Spleen (tissue), 11 donors: ENCODE measurements at regions not wholly inside any gene's neighbourhood (a gene's known extent, or its start where the extent isn't known, plus 50 kb on each side); places are given as distances from the start of the nearest gene placed in this dataset.

ENCODE experiments used
- DNase-seq: peaks from one replicate; pipeline ENCODE4 v3.0.0-alpha.2; 2020
- H3K27ac ChIP-seq, 8 donors: fragments of 200-600 bp; sonication (generic) in 7 of 8; 1 replicate in 4 of 8; 2 replicates in 4 of 8; pipeline versions ENCODE4 v1.5.0 to v1.8.0; 2016 to 2021; ENCODE audit warnings: inconsistent platforms in 4 of 8, mild to moderate bottlenecking in 4 of 8, moderate library complexity in 1 of 8
- H3K27me3 ChIP-seq, 7 donors: fragments of 200-600 bp; sonication (generic) in 6 of 7; replicated peaks in 1 of 7; 1 replicate in 4 of 7; 2 replicates in 3 of 7; pipeline versions ENCODE4 v1.5.0 to v1.8.0; 2016 to 2021; ENCODE audit warnings: inconsistent platforms in 3 of 7, mild to moderate bottlenecking in 1 of 7
- H3K36me3 ChIP-seq, 6 donors: fragments of 200-600 bp; sonication (generic) in 5 of 6; 1 replicate in 4 of 6; 2 replicates in 2 of 6; pipeline versions ENCODE4 v1.5.0 to v1.8.0; 2016 to 2021; ENCODE audit warnings: inconsistent platforms in 2 of 6
- H3K4me1 ChIP-seq, 6 donors: fragments of 200-600 bp; sonication (generic) in 5 of 6; 1 replicate in 3 of 6; 2 replicates in 3 of 6; pipeline versions ENCODE4 v1.5.0 to v1.8.0; 2016 to 2021; ENCODE audit warnings: inconsistent platforms in 3 of 6
- H3K4me3 ChIP-seq, 8 donors: fragments of 200-600 bp; sonication (generic) in 7 of 8; 1 replicate in 4 of 8; 2 replicates in 4 of 8; pipeline versions ENCODE4 v1.5.0 to v1.8.0; 2016 to 2021; ENCODE audit warnings: inconsistent platforms in 4 of 8, mild to moderate bottlenecking in 4 of 8, moderate library complexity in 2 of 8
- H3K9me3 ChIP-seq, 8 donors: fragments of 200-600 bp; sonication (generic) in 7 of 8; 1 replicate in 4 of 8; 2 replicates in 4 of 8; pipeline versions ENCODE4 v1.5.0 to v1.8.0; 2016 to 2021; ENCODE audit warnings: inconsistent platforms in 4 of 8
- POLR2A ChIP-seq, 3 donors: fragments of 450-650 bp; IDR thresholded peaks; one replicate each; pipeline ENCODE4 v1.5.1; 2017; ENCODE audit warnings: antibody characterized with exemption in 3 of 3, mild to moderate bottlenecking in 1 of 3
- POLR2AphosphoS5 ChIP-seq, 3 donors: sonication (generic); formaldehyde crosslinking; IDR thresholded peaks; one replicate each; pipeline ENCODE4 v1.5.1; 2017; ENCODE audit warnings: antibody characterized with exemption in 3 of 3
- WGBS, 5 donors: extraction: QIAGEN DNeasy Blood & Tissue Kit in 3 of 5; methylation state at CpG; one replicate each; pipeline versions ENCODE4 v1.1.5 to v1.1.7; 2013 to 2018; 5-methylcytosine and 5-hydroxymethylcytosine counted together
- intact Hi-C: fragments of 100-400 bp; cut with DNase I; formaldehyde crosslinking; loops from one replicate; pipeline ENCODE4 v1.15.0; 2023; ENCODE audit warnings: low total_unique reads
- TF ChIP-seq, protein P1 (sequence below), 11 experiments: fragments of 200-600 bp in 7 of 11; fragments of 450-650 bp in 4 of 11; sonication (generic) in 4 of 11; IDR thresholded peaks in 8 of 11; conservative IDR thresholded peaks in 3 of 11; 1 replicate in 7 of 11; 2 replicates in 4 of 11; pipeline versions ENCODE4 v1.4.0 to v1.8.0; 2016 to 2021; ENCODE audit warnings: antibody characterized with exemption in 11 of 11, inconsistent platforms in 4 of 11, mild to moderate bottlenecking in 1 of 11
- donor health status: healthy with polysubstance abuse.
- donor health status: DM: no; HTN: no; CAD: no; lungs with moderate emphysema.
- donor health status: DM: no; HTN: no; CAD: no.
- donor health status: Bipolar disorder and iron deficiency.
- donor health status: healthy.
- donor health status: DM: no; HTN: no; CAD: no.
- donor health status: DM: yes; HTN: yes; CAD: no.

DNA sequence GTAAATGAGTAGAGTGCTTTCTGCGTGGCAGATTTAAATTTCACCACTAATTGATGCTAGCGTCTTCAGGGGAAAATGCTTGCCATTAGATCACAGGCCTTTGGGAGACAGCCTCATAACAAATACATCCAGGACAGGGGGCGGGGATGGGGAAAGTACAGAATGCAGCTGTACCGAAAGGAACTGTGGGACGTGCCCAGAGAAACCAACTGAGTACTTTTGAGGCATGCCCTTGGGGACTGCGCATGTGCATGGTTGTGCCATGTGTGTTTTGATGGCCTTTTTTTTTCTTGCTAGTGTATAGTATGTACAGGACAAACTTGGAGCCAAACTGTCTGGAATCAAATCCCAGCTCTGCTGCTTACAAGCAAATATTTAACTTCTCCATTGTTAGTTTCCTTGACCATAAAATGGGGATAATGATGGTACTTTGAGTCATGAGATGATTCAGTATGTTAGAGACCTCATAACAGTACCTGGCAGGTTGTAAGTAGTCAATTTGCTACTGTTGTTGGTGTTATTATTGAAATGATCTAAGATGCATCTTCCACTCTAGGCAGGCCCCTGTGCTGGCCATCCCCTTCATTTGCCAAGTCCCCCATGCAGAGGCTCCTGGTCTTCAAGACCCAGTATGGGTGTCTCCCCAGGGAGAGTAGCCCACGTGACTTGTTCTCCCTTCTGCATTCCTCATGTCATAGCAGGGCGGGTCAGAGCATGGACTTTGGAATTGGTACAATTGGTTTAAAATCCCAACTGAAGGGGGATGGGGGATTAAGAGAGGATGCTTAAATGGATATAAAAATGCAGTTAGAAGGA lies 68.3 kb upstream of the NPAS1 start:
- no peaks in the 10 kb centered on the region for H3K9me3 ChIP-seq
- peaks cover 0 to 24% (median 0%) of the 10 kb centered on the region in 6 donors for H3K36me3 ChIP-seq
- H3K4me3 ChIP-seq: no peak overlapping the region
- DNase-seq: no peak
- H3K27me3 ChIP-seq: no peaks in the 10 kb centered on the region
- intact Hi-C loops: no loop called here
- 75 to 89% (median 81%) methylated on average over 8 of the region's 8 CpGs for WGBS, 5 donors
- no peak for TF ChIP-seq POLR2A (IDR thresholded peaks at IDR 0.05)
- TF ChIP-seq POLR2AphosphoS5 (IDR thresholded peaks at IDR 0.05): no peak
- TF ChIP-seq, protein P1, sequence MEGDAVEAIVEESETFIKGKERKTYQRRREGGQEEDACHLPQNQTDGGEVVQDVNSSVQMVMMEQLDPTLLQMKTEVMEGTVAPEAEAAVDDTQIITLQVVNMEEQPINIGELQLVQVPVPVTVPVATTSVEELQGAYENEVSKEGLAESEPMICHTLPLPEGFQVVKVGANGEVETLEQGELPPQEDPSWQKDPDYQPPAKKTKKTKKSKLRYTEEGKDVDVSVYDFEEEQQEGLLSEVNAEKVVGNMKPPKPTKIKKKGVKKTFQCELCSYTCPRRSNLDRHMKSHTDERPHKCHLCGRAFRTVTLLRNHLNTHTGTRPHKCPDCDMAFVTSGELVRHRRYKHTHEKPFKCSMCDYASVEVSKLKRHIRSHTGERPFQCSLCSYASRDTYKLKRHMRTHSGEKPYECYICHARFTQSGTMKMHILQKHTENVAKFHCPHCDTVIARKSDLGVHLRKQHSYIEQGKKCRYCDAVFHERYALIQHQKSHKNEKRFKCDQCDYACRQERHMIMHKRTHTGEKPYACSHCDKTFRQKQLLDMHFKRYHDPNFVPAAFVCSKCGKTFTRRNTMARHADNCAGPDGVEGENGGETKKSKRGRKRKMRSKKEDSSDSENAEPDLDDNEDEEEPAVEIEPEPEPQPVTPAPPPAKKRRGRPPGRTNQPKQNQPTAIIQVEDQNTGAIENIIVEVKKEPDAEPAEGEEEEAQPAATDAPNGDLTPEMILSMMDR (IDR thresholded peaks at IDR 0.05 in 8 of 11, conservative IDR thresholded peaks at IDR 0.05 in 3 of 11): no peak
- peak overlapping the region in 6 of 8 donors; percentile 23 to 66 (median 52) for H3K27ac ChIP-seq
- H3K4me1 ChIP-seq: peaks cover 23 to 88% (median 63%) of the 10 kb centered on the region in 6 donors

DNA sequence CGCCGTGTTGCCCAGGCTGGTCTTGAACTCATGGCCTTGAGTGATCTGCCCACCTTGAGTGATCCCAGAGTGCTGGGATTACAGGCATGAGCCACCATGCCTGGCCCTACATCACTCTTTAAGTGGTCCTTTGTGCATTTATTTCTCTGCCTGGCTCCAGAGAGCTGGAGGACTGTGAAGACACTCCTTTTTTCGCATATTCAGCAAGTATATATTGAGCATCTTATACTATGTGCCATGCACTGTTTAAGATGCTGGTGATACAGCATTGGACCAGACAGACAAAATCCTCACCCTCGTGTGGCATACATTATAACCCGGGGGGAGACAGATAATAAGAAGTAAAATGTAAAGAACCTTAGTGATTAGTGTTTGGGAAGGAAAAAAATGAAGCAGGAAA lies 66.8 kb upstream of the NPAS1 start:
- Histone ChIP-seq H3K4me1 (peaks cover 23 to 87% (median 57%) of the 10 kb centered on the region in 6 donors), H3K27me3 (no peaks in the 10 kb centered on the region), H3K4me3 (no peak overlapping the region), H3K9me3 (no peaks in the 10 kb centered on the region), H3K27ac (peak overlapping the region in 5 of 8 donors; percentile 11 to 89 (median 81)), H3K36me3 (peaks cover 0 to 16% (median 0%) of the 10 kb centered on the region in 6 donors)
- WGBS, 5 donors: 94 to 97% (median 96%) methylated on average over 5 of the region's 5 CpGs
- intact Hi-C loops: no loop called here
- TF ChIP-seq POLR2A (IDR thresholded peaks at IDR 0.05) (no peak), POLR2AphosphoS5 (IDR thresholded peaks at IDR 0.05) (no peak)
- TF ChIP-seq, protein P1 (IDR thresholded peaks at IDR 0.05 in 8 of 11, conservative IDR thresholded peaks at IDR 0.05 in 3 of 11): no peak
- no peak for DNase-seq

DNA sequence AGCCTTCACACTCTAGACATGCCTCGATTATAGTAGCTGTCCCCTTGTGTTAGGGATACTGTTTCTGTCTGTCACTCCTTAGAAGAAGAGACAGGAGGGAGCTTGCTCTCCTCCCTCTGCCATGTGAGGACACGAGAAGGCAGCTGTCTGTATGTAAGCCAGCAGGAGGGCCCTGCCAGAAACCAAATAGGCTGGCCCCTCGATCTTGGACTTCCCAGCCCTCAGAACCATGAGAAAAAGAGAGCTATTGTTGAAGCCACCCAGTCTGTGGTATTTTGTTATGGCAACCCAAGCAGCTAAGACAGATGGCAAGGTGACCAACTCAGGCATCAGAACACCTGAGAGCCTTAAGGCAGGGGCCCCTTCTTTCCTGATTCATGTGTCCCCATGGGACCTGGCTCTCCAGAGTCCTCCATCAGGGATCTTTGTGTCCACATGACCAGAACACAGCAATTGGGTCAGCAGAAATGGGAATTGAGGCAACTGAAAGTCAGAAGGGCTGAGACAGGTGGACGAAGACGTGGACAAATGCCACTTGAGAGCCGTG lies 65.6 kb upstream of the NPAS1 start:
- TF ChIP-seq, protein P1 (IDR thresholded peaks at IDR 0.05 in 8 of 11, conservative IDR thresholded peaks at IDR 0.05 in 3 of 11): no peak
- TF ChIP-seq POLR2AphosphoS5 (IDR thresholded peaks at IDR 0.05): no peak
- no peak for TF ChIP-seq POLR2A (IDR thresholded peaks at IDR 0.05)
- no peaks in the 10 kb centered on the region for H3K9me3 ChIP-seq
- peaks cover 23 to 98% (median 64%) of the 10 kb centered on the region in 6 donors for H3K4me1 ChIP-seq
- DNase-seq: no peak
- intact Hi-C loops: no loop called here
- 87 to 97% (median 94%) methylated on average over 6 of the region's 6 CpGs for WGBS, 5 donors
- no peaks in the 10 kb centered on the region for H3K27me3 ChIP-seq
- H3K4me3 ChIP-seq: no peak overlapping the region
- peaks cover 0 to 10% (median 0%) of the 10 kb centered on the region in 6 donors for H3K36me3 ChIP-seq
- H3K27ac ChIP-seq: peak overlapping the region in 7 of 8 donors; percentile 42 to 89 (median 81)

DNA sequence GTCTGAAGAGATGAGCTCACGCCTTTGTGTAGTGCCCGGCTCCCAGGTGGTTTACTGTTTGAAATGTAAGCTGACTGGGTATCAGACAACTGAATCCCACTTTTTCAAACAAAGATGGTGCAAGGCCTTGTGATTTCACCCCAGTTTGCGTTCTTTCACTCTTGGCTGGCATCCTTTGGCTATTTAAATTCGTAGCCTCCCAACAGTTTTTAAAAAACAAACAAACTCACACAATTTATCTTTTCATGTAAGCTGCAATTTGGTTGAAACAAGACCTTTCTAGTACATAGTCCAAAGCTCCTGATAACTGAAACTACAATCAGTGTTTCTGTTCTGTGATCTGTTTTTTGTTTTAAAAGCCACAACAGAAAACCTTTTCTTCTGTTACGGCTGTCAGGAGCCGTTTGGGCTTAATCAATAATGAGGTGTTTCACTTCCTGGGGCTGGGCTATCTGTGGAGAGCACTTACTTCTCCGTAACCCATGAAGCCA lies 65.1 kb upstream of the NPAS1 start:
- H3K4me1 ChIP-seq: peaks cover 23 to 98% (median 67%) of the 10 kb centered on the region in 6 donors
- no peak for DNase-seq
- peaks cover 0 to 10% (median 0%) of the 10 kb centered on the region in 6 donors for H3K36me3 ChIP-seq
- WGBS, 5 donors: 59 to 65% (median 63%) methylated on average over 7 of the region's 7 CpGs
- H3K4me3 ChIP-seq: peak overlapping the region in 4 of 8 donors; percentile 24 to 63 (median 30)
- TF ChIP-seq, protein P1 (IDR thresholded peaks at IDR 0.05 in 8 of 11, conservative IDR thresholded peaks at IDR 0.05 in 3 of 11): no peak
- TF ChIP-seq POLR2A (IDR thresholded peaks at IDR 0.05) (no peak), POLR2AphosphoS5 (IDR thresholded peaks at IDR 0.05) (no peak)
- intact Hi-C loops: no loop called here
- peak overlapping the region; percentile 7 to 89 (median 80) for H3K27ac ChIP-seq
- no peaks in the 10 kb centered on the region for H3K27me3 ChIP-seq
- H3K9me3 ChIP-seq: no peaks in the 10 kb centered on the region
